Activated T-cell treated with anti-CD3 and anti-CD28 coated beads, Interleukin-2, amount 50 U/mL, for 48 hours (primary cell): ENCODE measurements at regions not wholly inside any gene's neighbourhood (a gene's known extent, or its start where the extent isn't known, plus 50 kb on each side); places are given as distances from the start of the nearest gene placed in this dataset.
"Not testable (repeated sequence)": the region's sequence is repeated elsewhere in the genome, so short reads cannot be mapped to it uniquely, and the experiment has no call there.

Experiments used
- DNase-seq, 2 experiments: peaks; one replicate each; pipeline ENCODE4 v3.0.0-alpha.2; 2020

GRCh38 chr1:182191381-182192115 lies 130.0 kb upstream of the ZNF648 start:
- DNase-seq = no peak

DNA sequence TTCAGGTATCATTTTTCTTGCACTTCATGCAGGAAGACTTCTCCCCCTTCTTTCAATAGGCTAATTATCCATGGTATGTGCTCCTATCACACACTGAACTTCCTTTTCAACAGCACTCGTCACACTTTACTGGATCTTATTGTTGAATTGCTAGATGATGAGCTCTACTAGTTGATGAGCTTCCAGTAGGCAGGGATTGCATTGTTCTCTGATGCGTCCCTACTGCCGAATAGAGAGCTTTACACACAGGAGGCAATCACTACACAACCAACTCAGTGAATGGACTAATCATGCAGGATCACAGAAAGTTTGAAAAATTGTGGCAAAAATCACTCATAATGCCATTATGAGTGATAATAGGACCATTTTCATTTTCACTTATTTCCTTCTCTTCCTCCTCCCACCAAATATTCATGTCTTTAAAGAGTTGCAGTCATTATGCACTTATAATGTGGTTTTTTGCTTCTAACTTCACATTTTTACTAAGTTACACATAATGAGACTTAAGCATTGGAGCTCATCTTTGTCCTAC lies 128.1 kb upstream of the ZNF648 start:
- no peak for DNase-seq

DNA sequence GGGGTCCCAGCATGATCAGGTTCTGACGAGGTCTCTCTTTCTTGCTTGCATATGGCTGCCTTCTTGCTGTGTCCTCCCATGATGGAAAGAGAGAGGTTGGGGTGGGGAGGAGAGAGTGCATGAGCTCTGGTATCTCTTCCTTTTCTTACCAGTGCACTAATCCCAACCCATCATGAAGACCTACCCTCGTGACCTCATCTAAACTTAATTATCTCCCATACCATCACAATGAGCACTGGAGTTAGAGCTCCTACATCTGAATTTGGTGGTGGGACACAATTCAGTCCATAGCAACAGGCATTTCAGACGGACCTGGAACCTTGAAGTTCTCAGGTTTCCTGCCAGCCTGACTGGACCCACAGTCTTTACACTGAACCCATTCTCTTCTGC lies 125.2 kb upstream of the ZNF648 start:
- no peak for DNase-seq

- DNase-seq = no peak
Observed at GRCh38 chr1:182185842-182186756, 124.6 kb upstream of the ZNF648 start.

DNA sequence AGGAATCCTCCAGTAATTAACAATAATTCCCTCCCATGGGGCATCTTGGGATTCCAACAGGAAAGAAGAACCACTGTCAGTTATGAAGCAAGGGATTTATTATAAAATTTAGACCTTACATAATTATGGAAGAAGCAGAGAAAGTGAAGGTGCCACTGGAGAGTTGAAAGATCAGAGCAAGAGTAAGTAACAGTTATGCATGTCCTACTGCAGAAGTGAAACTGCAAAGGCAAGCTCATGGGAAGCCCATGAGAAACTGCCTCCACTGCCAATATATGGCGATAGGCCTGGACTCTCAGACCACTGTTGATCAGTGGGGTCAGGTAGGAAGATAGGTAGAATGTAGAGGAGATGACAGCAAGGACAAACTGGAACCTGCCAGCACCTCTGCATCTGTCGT lies 123.6 kb upstream of the ZNF648 start:
- no peak for DNase-seq

GRCh38 chr1:182183606-182184005 lies 122.1 kb upstream of the ZNF648 start:
- DNase-seq = no peak

- no peak for DNase-seq
Observed at GRCh38 chr1:182182311-182182710, 120.8 kb upstream of the ZNF648 start.

GRCh38 chr1:182181167-182181572 lies 119.7 kb upstream of the ZNF648 start:
- DNase-seq = no peak

DNA sequence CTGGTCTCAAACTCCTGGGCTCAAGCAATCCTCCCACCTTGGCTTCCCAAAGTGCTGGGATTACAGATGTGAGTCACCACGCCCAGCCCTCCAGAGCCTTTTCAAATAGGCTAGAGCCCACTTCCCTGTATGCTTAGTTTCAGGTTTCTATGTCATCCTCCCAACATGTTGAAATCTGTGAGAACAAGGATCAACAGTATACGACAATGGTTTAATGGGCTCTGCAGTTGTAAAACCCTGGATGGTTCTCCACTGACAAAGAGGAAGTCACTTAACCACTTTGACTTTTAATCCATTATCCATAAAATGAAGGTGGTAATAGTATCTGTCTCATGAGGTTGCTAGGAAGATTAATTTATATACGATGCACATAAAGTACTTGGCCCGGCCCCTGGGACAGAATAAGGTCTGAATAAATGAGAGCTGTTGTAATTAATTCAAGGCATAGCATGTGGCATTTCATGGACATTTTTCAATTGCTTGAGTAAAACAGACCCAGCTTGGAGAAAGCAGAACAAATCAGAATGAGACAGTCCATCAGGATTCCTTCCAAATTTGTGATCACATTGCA lies 113.9 kb upstream of the ZNF648 start:
- DNase-seq = no peak

GRCh38 chr1:182174513-182174855 lies 113.0 kb upstream of the ZNF648 start:
- no peak for DNase-seq

GRCh38 chr1:182173808-182174512 lies 112.4 kb upstream of the ZNF648 start:
- no peak for DNase-seq

GRCh38 chr1:182172699-182173098 lies 111.2 kb upstream of the ZNF648 start:
- DNase-seq = no peak

- no peak for DNase-seq
Observed at GRCh38 chr1:182170891-182171461, 109.5 kb upstream of the ZNF648 start.

- DNase-seq = no peak
Observed at GRCh38 chr1:182169203-182169602, 107.7 kb upstream of the ZNF648 start.

GRCh38 chr1:182166750-182167149 lies 105.2 kb upstream of the ZNF648 start:
- DNase-seq = no peak

GRCh38 chr1:182166321-182166720 lies 104.8 kb upstream of the ZNF648 start:
- DNase-seq = no peak

- no peak for DNase-seq
Observed at GRCh38 chr1:182164273-182164672, 102.8 kb upstream of the ZNF648 start.

- DNase-seq = no peak
Observed at GRCh38 chr1:182163821-182164223, 102.3 kb upstream of the ZNF648 start.

DNA sequence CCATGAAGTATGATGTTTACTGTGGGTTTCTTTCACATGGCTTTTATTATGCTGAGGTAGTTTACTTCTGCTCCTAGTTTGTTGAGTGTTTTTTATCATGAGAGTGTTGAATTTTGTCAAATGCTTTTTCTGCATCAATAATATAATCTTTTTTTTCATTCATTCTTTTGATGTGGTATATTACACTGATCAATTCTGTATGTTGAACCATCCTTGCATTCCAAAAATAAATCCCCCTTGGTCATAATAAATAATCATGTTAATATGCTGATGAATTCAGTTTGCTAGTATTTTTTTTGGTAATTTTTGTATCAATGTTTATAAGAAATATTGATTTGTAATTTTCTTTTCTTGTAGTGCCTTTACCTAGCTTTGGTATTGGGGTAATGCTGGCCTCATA lies 97.9 kb upstream of the ZNF648 start:
- DNase-seq = no peak

DNA sequence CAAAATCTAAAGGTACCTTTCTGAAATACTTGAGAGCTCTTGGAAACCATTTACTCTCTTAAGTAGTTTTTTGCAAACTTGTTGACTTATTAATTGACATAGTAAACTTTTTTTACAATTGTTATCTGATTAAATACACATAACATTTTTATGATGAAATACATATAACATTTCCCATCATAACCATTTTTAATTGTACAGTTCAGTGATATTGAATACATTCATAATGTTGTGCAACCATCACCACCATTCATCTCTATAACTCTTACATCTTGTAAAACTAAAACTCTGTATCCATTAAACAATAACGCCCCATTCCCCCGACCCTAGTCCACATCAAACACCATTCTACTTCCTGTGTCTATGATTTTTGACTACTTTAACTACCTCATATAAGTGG lies 95.7 kb upstream of the ZNF648 start:
- no peak for DNase-seq

GRCh38 chr1:182154425-182154824 lies 92.9 kb upstream of the ZNF648 start:
- not testable (repeated sequence) for DNase-seq

GRCh38 chr1:182149411-182149965 lies 88.0 kb upstream of the ZNF648 start:
- DNase-seq = no peak
